Activated B cell treated with CpG ODN at 0.5 μM for 24 hours (primary cell): ENCODE measurements at regions not wholly inside any gene's neighbourhood (a gene's known extent, or its start where the extent isn't known, plus 50 kb on each side); places are given as distances from the start of the nearest gene placed in this dataset.

Source experiments
- ATAC-seq: fragments of 200-7000 bp; cut with Tn5 transposase; one replicate; pipeline ENCODE4 v1.10.0; 2021; ENCODE audit warnings: low read depth, mild to moderate bottlenecking, moderate library complexity
- CTCF ChIA-PET: fragments of 350-600 bp; sonication (Branson Sonifier 250); formaldehyde crosslinking; loops from one replicate; lab custom pipeline; 2021; ENCODE audit warnings: antibody characterized with exemption; lab: Charles Lee
- POLR2A ChIA-PET: fragments of 350-600 bp; sonication (Branson Sonifier 250); formaldehyde crosslinking; loops from one replicate; lab custom pipeline; 2021; ENCODE audit warnings: antibody characterized with exemption; lab: Charles Lee
- DNase-seq: peaks from one replicate; pipeline ENCODE4 v3.0.0; 2022
- H3K27ac Mint-ChIP-seq: one replicate; pipeline ENCODE4 v1.8.0; 2020; ENCODE audit warnings: mixed read lengths
- H3K27me3 Mint-ChIP-seq: one replicate; pipeline ENCODE4 v1.8.0; 2021; ENCODE audit warnings: mixed read lengths
- H3K36me3 Mint-ChIP-seq: one replicate; pipeline ENCODE4 v1.8.0; 2021; ENCODE audit warnings: low read depth, mixed read lengths
- H3K4me1 Mint-ChIP-seq: one replicate; pipeline ENCODE4 v1.8.0; 2021; ENCODE audit warnings: mixed read lengths
- H3K4me3 Mint-ChIP-seq: one replicate; pipeline ENCODE4 v1.8.0; 2020; ENCODE audit warnings: mild to moderate bottlenecking, mixed read lengths
- H3K9me3 Mint-ChIP-seq: one replicate; pipeline ENCODE4 v1.8.0; 2020; ENCODE audit warnings: mixed read lengths
- CTCF ChIP-seq: fragments of 200-600 bp; IDR thresholded peaks from one replicate; pipeline ENCODE4 v1.8.0; 2022; ENCODE audit warnings: antibody characterized with exemption, mild to moderate bottlenecking
- intact Hi-C: fragments of 100-400 bp; cut with micrococcal nuclease; formaldehyde crosslinking; loops from one replicate; pipeline ENCODE4 v1.15.1; 2024

- peaks cover 5% of the 10 kb centered on the region for H3K4me1 Mint-ChIP-seq
- POLR2A ChIA-PET = no interaction called here
- H3K9me3 Mint-ChIP-seq = peaks cover 5% of the 10 kb centered on the region
- no peaks in the 10 kb centered on the region for H3K27me3 Mint-ChIP-seq
- TF ChIP-seq CTCF = no peak
- no peak for ATAC-seq
- CTCF ChIA-PET = no interaction called here
- intact Hi-C loops = no loop called here
- no peak for DNase-seq
- no peak overlapping the region for H3K4me3 Mint-ChIP-seq
- H3K36me3 Mint-ChIP-seq = no peaks in the 10 kb centered on the region
- H3K27ac Mint-ChIP-seq = no peak overlapping the region
Measured at GRCh38 chr18:70620837-70621612, 332.2 kb downstream of the SOCS6 start.

DNA sequence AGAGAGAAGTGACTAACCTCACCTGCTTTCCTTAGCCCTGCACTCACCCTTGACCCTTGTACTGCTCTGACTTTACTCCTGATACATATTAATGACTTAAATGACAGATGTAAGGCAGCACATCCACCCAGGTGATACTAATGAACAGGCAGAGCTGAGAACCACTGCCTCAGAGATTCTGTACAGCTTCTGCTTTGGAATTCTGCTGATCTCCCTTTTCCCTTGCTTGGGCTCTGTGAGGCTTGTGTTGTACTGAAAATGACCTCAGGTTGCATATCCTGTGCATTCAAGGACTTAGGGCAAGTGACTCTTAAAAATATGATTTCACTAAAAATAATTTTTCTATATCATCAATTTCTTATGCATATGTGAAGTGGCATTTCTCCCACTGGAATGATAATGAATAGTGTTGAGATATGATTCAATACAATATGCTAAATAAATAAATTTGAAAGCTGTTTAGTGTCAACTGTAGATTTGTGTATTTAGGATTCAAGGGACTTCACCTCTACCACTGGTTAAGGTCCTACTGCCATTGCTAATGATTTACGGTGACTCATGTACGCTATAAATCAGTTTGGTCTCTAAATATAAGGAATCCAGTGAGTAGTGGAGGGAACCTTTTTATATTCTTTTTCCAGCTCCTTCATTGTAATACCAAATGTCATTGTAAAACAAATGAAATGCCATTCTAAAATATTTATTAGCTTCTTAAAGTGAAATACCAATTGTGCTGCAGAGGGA lies 328.3 kb downstream of the SOCS6 start:
- CTCF ChIA-PET = no interaction called here
- TF ChIP-seq CTCF = no peak
- no peak overlapping the region for H3K4me3 Mint-ChIP-seq

GRCh38 chr18:70600225-70600925 lies 311.5 kb downstream of the SOCS6 start:
- H3K4me3 Mint-ChIP-seq = no peak overlapping the region
- ChIA-PET CTCF (no interaction called here), POLR2A (no interaction called here)
- no peaks in the 10 kb centered on the region for H3K9me3 Mint-ChIP-seq
- no peaks in the 10 kb centered on the region for H3K4me1 Mint-ChIP-seq
- intact Hi-C loops = no loop called here
- H3K27ac Mint-ChIP-seq = no peak overlapping the region
- TF ChIP-seq CTCF = no peak
- no peak for ATAC-seq
- H3K27me3 Mint-ChIP-seq = no peaks in the 10 kb centered on the region
- no peaks in the 10 kb centered on the region for H3K36me3 Mint-ChIP-seq
- no peak for DNase-seq

More for the DNA sequence above, 328.3 kb downstream of the SOCS6 start:
- Mint-ChIP-seq H3K9me3 (peaks cover 7% of the 10 kb centered on the region), H3K4me1 (peaks cover 5% of the 10 kb centered on the region), H3K27ac (no peak overlapping the region), H3K27me3 (no peaks in the 10 kb centered on the region), H3K36me3 (no peaks in the 10 kb centered on the region)
- DNase-seq = no peak
- POLR2A ChIA-PET = no interaction called here
- intact Hi-C loops = no loop called here
- ATAC-seq = no peak

- CTCF ChIA-PET = no interaction called here
- intact Hi-C loops = loop anchor here (2.0 kb wide), 1 partner anchor 1946 kb away; the partner anchor contains the start of gene CBLN2
- DNase-seq = no peak
Measured at GRCh38 chr18:70598406-70598805, 309.6 kb downstream of the SOCS6 start.

More at GRCh38 chr18:70598406-70598805, 309.6 kb downstream of the SOCS6 start:
- no peaks in the 10 kb centered on the region for H3K4me1 Mint-ChIP-seq
- POLR2A ChIA-PET = no interaction called here
- H3K36me3 Mint-ChIP-seq = no peaks in the 10 kb centered on the region
- H3K9me3 Mint-ChIP-seq = no peaks in the 10 kb centered on the region
- no peaks in the 10 kb centered on the region for H3K27me3 Mint-ChIP-seq
- TF ChIP-seq CTCF = no peak
- no peak overlapping the region for H3K27ac Mint-ChIP-seq
- no peak for ATAC-seq
- no peak overlapping the region for H3K4me3 Mint-ChIP-seq
